ENCODE measurements at regions not wholly inside any gene's neighbourhood (a gene's known extent, or its start where the extent isn't known, plus 50 kb on each side); places are given as distances from the start of the nearest gene placed in this dataset.

DNA sequence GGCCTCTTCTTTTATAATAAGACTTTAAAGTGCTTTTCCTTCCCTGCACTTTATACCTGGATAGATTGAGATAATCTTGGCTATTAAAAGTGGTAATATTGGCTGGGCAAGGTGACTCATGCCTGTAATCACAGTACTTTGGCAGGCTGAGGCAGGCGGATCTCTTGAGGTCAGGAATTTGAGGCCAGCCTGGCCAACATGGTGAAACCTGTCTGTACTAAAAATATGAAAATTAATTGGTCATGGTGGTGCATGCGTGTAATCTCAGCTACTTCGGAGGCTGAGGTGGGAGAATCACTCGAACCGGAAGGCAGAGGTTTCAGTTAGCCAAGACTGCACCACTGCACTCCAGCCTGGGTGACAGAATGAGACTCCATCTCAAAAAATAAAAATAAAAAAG is 197.1 kb upstream of the RGS17 start:
- TF ChIP-seq, protein P1, sequence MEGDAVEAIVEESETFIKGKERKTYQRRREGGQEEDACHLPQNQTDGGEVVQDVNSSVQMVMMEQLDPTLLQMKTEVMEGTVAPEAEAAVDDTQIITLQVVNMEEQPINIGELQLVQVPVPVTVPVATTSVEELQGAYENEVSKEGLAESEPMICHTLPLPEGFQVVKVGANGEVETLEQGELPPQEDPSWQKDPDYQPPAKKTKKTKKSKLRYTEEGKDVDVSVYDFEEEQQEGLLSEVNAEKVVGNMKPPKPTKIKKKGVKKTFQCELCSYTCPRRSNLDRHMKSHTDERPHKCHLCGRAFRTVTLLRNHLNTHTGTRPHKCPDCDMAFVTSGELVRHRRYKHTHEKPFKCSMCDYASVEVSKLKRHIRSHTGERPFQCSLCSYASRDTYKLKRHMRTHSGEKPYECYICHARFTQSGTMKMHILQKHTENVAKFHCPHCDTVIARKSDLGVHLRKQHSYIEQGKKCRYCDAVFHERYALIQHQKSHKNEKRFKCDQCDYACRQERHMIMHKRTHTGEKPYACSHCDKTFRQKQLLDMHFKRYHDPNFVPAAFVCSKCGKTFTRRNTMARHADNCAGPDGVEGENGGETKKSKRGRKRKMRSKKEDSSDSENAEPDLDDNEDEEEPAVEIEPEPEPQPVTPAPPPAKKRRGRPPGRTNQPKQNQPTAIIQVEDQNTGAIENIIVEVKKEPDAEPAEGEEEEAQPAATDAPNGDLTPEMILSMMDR (optimal IDR thresholded peaks at IDR 0.05 in 1 of 3, IDR thresholded peaks at IDR 0.05 in 1 of 3, conservative IDR thresholded peaks at IDR 0.05 in 1 of 3; ENCODE audit: extremely low read depth in 1 of 3, insufficient read depth in 2 of 3, low read length in 3 of 3), result no peak
- TF ChIP-seq EZH2 (IDR thresholded peaks at IDR 0.05; ENCODE audit: low read length), result no peak
- no peak overlapping the region for H3K27ac ChIP-seq (ENCODE audit: control insufficient read depth, insufficient read depth, low read length)
- H3K79me2 ChIP-seq (ENCODE audit: control insufficient read depth, insufficient read depth, low read length), result no peaks in the 10 kb centered on the region
- dilution Hi-C loops (cut with MboI; ENCODE audit: extremely low pct_ligation_motif_present, low sequenced_read_pairs), result no loop called here
- no peaks in the 10 kb centered on the region for H3K36me3 ChIP-seq (ENCODE audit: control insufficient read depth in 2 of 2, extremely low read depth in 1 of 2, insufficient read depth in 2 of 2, low read length in 2 of 2)
- no peak overlapping the region for H2AFZ ChIP-seq (ENCODE audit: control insufficient read depth, low read length)
- no peak overlapping the region for H3K4me2 ChIP-seq (ENCODE audit: control insufficient read depth, extremely low read depth, insufficient read depth, low read depth, low read length)
- H3K9me1 ChIP-seq (ENCODE audit: control insufficient read depth, extremely low read depth, insufficient read depth, low read length), result no peaks in the 10 kb centered on the region
- no peak overlapping the region for H3K9ac ChIP-seq (ENCODE audit: control insufficient read depth, extremely low read depth, insufficient read depth, low read length)
- H3K4me3 ChIP-seq (ENCODE audit: control insufficient read depth in 2 of 3, extremely low read depth in 1 of 3, insufficient read depth in 2 of 3, low read depth in 1 of 3, low read length in 3 of 3), result no peak overlapping the region
- peaks cover 5% of the 10 kb centered on the region for H3K4me1 ChIP-seq (ENCODE audit: control insufficient read depth, extremely low read depth, insufficient read depth, low read length)
- H3K27me3 ChIP-seq (ENCODE audit: control insufficient read depth, extremely low read depth, insufficient read depth, low read length), result no peaks in the 10 kb centered on the region
- H3K9me3 ChIP-seq (ENCODE audit: control insufficient read depth, low read depth, low read length), result no peaks in the 10 kb centered on the region
- H4K20me1 ChIP-seq (ENCODE audit: control insufficient read depth, extremely low read depth, insufficient read depth, low read length), result no peaks in the 10 kb centered on the region
- FAIRE-seq (no peak), DNase-seq (ENCODE audit: low read depth, low spot score) (no peak)

DNA sequence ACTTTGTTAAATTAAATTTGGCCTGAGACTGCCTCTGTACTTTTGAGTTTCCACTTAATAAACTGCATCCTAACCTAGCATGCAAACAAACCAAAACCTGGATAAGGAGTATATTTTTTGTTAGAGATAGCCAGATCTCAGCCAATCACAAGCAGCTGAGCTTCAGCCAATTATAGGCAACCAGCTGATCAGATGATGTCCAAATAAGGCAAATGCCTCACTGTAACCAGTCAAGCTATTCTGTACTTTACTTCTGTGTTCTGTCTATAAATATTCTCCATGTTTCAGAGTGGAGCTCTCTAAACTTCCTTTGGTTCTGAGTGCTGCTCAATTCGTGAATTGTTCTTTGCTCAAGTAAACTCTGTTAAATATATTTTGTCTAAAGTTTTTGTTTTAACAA is 194.6 kb upstream of the RGS17 start:
- H3K9ac ChIP-seq (ENCODE audit: control insufficient read depth, extremely low read depth, insufficient read depth, low read length), result no peak overlapping the region
- no peak overlapping the region for H2AFZ ChIP-seq (ENCODE audit: control insufficient read depth, low read length)
- FAIRE-seq (no peak), DNase-seq (ENCODE audit: low read depth, low spot score) (no peak)
- H4K20me1 ChIP-seq (ENCODE audit: control insufficient read depth, extremely low read depth, insufficient read depth, low read length), result no peaks in the 10 kb centered on the region
- TF ChIP-seq EZH2 (IDR thresholded peaks at IDR 0.05; ENCODE audit: low read length), result no peak
- TF ChIP-seq, protein P1 (optimal IDR thresholded peaks at IDR 0.05 in 1 of 3, IDR thresholded peaks at IDR 0.05 in 1 of 3, conservative IDR thresholded peaks at IDR 0.05 in 1 of 3; ENCODE audit: extremely low read depth in 1 of 3, insufficient read depth in 2 of 3, low read length in 3 of 3), result no peak
- H3K27ac ChIP-seq (ENCODE audit: control insufficient read depth, insufficient read depth, low read length), result no peak overlapping the region
- H3K9me1 ChIP-seq (ENCODE audit: control insufficient read depth, extremely low read depth, insufficient read depth, low read length), result no peaks in the 10 kb centered on the region
- no peaks in the 10 kb centered on the region for H3K36me3 ChIP-seq (ENCODE audit: control insufficient read depth in 2 of 2, extremely low read depth in 1 of 2, insufficient read depth in 2 of 2, low read length in 2 of 2)
- no peaks in the 10 kb centered on the region for H3K27me3 ChIP-seq (ENCODE audit: control insufficient read depth, extremely low read depth, insufficient read depth, low read length)
- no peak overlapping the region for H3K4me2 ChIP-seq (ENCODE audit: control insufficient read depth, extremely low read depth, insufficient read depth, low read depth, low read length)
- H3K4me3 ChIP-seq (ENCODE audit: control insufficient read depth in 2 of 3, extremely low read depth in 1 of 3, insufficient read depth in 2 of 3, low read depth in 1 of 3, low read length in 3 of 3), result no peak overlapping the region
- dilution Hi-C loops (cut with MboI; ENCODE audit: extremely low pct_ligation_motif_present, low sequenced_read_pairs), result no loop called here
- no peaks in the 10 kb centered on the region for H3K9me3 ChIP-seq (ENCODE audit: control insufficient read depth, low read depth, low read length)
- peaks cover 5% of the 10 kb centered on the region for H3K4me1 ChIP-seq (ENCODE audit: control insufficient read depth, extremely low read depth, insufficient read depth, low read length)
- H3K79me2 ChIP-seq (ENCODE audit: control insufficient read depth, insufficient read depth, low read length), result no peaks in the 10 kb centered on the region

All from keratinocyte (primary cell).